NB4 (cell line): ENCODE measurements at regions not wholly inside any gene's neighbourhood (a gene's known extent, or its start where the extent isn't known, plus 50 kb on each side); places are given as distances from the start of the nearest gene placed in this dataset.

ENCODE experiments used
- MAX ChIP-seq: IDR thresholded peaks from 2 replicates; pipeline ENCODE4 v1.6.1; 2011; ENCODE audit warnings: low read depth, low read length
- TF ChIP-seq, protein P1 (sequence below): IDR thresholded peaks from one replicate; pipeline ENCODE4 v1.5.1; 2012; ENCODE audit warnings: low read depth, low read length

DNA sequence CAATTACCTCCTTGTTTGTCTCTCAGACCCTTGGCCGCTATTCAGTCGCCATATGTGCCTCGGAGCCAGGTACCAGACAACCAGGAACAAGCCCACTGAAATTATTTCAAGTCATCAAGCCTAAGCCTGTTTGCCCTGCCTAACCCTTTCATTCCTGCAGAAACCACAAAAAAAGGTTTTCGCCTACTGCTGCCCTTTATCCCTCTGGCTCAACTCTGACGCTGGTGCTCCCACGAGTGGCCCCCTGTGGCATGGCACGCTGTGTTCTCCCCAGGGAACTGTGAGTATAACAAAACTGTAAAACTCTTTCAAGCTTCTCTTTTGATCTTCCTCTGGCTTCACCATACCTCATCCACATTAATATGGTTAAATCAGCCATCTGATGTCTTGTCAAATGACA is 215.7 kb upstream of the CDC14C start:
- TF ChIP-seq, protein P1, sequence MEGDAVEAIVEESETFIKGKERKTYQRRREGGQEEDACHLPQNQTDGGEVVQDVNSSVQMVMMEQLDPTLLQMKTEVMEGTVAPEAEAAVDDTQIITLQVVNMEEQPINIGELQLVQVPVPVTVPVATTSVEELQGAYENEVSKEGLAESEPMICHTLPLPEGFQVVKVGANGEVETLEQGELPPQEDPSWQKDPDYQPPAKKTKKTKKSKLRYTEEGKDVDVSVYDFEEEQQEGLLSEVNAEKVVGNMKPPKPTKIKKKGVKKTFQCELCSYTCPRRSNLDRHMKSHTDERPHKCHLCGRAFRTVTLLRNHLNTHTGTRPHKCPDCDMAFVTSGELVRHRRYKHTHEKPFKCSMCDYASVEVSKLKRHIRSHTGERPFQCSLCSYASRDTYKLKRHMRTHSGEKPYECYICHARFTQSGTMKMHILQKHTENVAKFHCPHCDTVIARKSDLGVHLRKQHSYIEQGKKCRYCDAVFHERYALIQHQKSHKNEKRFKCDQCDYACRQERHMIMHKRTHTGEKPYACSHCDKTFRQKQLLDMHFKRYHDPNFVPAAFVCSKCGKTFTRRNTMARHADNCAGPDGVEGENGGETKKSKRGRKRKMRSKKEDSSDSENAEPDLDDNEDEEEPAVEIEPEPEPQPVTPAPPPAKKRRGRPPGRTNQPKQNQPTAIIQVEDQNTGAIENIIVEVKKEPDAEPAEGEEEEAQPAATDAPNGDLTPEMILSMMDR, result no peak
- TF ChIP-seq MAX, result no peak
